ENCODE measurements at regions not wholly inside any gene's neighbourhood (a gene's known extent, or its start where the extent isn't known, plus 50 kb on each side); places are given as distances from the start of the nearest gene placed in this dataset.

DNA sequence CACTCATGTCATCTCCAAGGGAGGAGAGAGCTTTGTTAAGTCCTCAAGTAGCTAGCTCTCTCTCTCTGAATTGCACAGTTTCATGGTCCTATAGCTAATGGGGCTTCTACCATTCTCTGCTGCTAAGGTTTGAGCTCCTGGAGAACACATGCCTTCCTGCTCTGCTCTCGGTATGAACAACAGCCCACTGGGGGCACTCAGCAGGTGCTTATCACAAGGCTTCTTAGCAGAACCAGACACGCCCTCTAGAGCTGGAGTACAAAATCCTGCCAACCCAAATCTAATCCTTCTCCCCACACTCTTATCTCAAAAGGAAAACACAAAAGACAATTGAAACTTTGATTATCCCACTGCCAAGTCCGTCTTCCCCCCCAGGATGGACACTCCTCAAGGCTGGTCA is 176.5 kb downstream of the HS3ST1 start:
- TF ChIP-seq, protein P1, sequence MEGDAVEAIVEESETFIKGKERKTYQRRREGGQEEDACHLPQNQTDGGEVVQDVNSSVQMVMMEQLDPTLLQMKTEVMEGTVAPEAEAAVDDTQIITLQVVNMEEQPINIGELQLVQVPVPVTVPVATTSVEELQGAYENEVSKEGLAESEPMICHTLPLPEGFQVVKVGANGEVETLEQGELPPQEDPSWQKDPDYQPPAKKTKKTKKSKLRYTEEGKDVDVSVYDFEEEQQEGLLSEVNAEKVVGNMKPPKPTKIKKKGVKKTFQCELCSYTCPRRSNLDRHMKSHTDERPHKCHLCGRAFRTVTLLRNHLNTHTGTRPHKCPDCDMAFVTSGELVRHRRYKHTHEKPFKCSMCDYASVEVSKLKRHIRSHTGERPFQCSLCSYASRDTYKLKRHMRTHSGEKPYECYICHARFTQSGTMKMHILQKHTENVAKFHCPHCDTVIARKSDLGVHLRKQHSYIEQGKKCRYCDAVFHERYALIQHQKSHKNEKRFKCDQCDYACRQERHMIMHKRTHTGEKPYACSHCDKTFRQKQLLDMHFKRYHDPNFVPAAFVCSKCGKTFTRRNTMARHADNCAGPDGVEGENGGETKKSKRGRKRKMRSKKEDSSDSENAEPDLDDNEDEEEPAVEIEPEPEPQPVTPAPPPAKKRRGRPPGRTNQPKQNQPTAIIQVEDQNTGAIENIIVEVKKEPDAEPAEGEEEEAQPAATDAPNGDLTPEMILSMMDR (IDR thresholded peaks at IDR 0.05; ENCODE audit: insufficient read depth, low read length) = no peak
- TF ChIP-seq POLR2AphosphoS5 (IDR thresholded peaks at IDR 0.05; ENCODE audit: low read depth) = no peak
- TF ChIP-seq, protein P2, sequence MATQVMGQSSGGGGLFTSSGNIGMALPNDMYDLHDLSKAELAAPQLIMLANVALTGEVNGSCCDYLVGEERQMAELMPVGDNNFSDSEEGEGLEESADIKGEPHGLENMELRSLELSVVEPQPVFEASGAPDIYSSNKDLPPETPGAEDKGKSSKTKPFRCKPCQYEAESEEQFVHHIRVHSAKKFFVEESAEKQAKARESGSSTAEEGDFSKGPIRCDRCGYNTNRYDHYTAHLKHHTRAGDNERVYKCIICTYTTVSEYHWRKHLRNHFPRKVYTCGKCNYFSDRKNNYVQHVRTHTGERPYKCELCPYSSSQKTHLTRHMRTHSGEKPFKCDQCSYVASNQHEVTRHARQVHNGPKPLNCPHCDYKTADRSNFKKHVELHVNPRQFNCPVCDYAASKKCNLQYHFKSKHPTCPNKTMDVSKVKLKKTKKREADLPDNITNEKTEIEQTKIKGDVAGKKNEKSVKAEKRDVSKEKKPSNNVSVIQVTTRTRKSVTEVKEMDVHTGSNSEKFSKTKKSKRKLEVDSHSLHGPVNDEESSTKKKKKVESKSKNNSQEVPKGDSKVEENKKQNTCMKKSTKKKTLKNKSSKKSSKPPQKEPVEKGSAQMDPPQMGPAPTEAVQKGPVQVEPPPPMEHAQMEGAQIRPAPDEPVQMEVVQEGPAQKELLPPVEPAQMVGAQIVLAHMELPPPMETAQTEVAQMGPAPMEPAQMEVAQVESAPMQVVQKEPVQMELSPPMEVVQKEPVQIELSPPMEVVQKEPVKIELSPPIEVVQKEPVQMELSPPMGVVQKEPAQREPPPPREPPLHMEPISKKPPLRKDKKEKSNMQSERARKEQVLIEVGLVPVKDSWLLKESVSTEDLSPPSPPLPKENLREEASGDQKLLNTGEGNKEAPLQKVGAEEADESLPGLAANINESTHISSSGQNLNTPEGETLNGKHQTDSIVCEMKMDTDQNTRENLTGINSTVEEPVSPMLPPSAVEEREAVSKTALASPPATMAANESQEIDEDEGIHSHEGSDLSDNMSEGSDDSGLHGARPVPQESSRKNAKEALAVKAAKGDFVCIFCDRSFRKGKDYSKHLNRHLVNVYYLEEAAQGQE (IDR thresholded peaks at IDR 0.05; ENCODE audit: insufficient replicate concordance, low read depth) = no peak
